Neuron (in vitro differentiated cells): ENCODE measurements at regions not wholly inside any gene's neighbourhood (a gene's known extent, or its start where the extent isn't known, plus 50 kb on each side); places are given as distances from the start of the nearest gene placed in this dataset.

Source experiments
- H2AFZ ChIP-seq: one replicate; pipeline ENCODE4 v1.6.1; 2013; ENCODE audit warnings: low read depth, mild to moderate bottlenecking, inconsistent platforms, low read length, moderate library complexity
- H3K27me3 ChIP-seq: one replicate; pipeline ENCODE4 v1.6.1; 2013; ENCODE audit warnings: low read length; ENCODE audit not compliant: insufficient read depth
- H3K36me3 ChIP-seq: one replicate; pipeline ENCODE4 v1.6.1; 2013; ENCODE audit warnings: low read length; ENCODE audit not compliant: insufficient read depth
- H3K4me1 ChIP-seq: one replicate; pipeline ENCODE4 v1.6.1; 2013; ENCODE audit warnings: low read length; ENCODE audit not compliant: insufficient read depth
- H3K4me3 ChIP-seq: 2 replicates; pipeline ENCODE4 v1.5.1; 2013; ENCODE audit warnings: mild to moderate bottlenecking, low read length, moderate library complexity
- H3K9me3 ChIP-seq: one replicate; pipeline ENCODE4 v1.6.1; 2013; ENCODE audit warnings: low read length

DNA sequence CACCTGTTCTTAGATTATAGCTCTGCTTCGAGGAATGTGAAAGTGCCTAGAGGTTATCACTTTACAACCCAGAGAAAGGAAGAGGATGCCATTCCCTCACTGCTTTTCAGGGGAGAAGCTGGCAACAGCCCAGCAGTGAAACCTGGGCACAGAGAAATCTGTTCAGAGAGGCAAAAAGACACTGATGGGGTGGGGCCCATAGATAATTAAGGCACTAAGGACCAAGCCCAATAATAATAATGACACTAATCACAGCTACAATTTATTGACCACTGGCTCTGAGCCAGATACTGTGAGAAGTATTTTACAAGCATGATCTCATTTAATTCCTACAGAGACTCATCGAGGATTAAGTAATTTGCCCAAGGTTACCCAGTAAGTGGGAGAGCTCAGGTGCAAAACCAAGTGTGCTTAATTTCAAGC lies 168.3 kb downstream of the PIK3R1 start:
- H3K9me3 ChIP-seq, result no peaks in the 10 kb centered on the region
- no peaks in the 10 kb centered on the region for H3K36me3 ChIP-seq
- no peaks in the 10 kb centered on the region for H3K27me3 ChIP-seq
- no peak overlapping the region for H2AFZ ChIP-seq
- H3K4me1 ChIP-seq, result no peaks in the 10 kb centered on the region
- no peak overlapping the region for H3K4me3 ChIP-seq

GRCh38 chr5:68384936-68385594 lies 169.5 kb downstream of the PIK3R1 start:
- no peaks in the 10 kb centered on the region for H3K4me1 ChIP-seq
- no peak overlapping the region for H3K4me3 ChIP-seq
- H3K27me3 ChIP-seq, result no peaks in the 10 kb centered on the region
- H3K36me3 ChIP-seq, result no peaks in the 10 kb centered on the region
- no peak overlapping the region for H2AFZ ChIP-seq
- no peaks in the 10 kb centered on the region for H3K9me3 ChIP-seq

DNA sequence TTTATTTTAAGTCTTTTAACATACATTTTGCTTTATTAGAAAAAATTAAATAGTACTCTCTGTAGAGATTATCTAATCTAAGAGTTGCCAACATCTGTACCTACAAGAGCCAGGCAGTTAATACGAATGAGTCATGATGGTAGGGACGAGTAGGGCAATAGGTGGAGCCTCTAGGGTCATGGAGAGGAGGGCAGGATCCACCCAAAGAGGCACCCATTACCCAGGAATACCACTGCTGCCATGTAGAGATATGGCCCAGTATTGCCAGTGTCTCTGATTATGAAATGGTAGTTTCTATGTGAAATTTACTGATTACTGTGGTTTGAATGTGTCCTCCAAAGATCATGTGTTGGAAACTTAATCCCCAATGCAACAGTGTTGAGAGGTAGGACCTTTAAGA lies 170.4 kb downstream of the PIK3R1 start:
- no peak overlapping the region for H3K4me3 ChIP-seq
- no peaks in the 10 kb centered on the region for H3K9me3 ChIP-seq
- H3K4me1 ChIP-seq, result no peaks in the 10 kb centered on the region
- no peaks in the 10 kb centered on the region for H3K36me3 ChIP-seq
- no peaks in the 10 kb centered on the region for H3K27me3 ChIP-seq
- no peak overlapping the region for H2AFZ ChIP-seq

GRCh38 chr5:68387074-68387796 lies 171.7 kb downstream of the PIK3R1 start:
- H3K9me3 ChIP-seq, result no peaks in the 10 kb centered on the region

DNA sequence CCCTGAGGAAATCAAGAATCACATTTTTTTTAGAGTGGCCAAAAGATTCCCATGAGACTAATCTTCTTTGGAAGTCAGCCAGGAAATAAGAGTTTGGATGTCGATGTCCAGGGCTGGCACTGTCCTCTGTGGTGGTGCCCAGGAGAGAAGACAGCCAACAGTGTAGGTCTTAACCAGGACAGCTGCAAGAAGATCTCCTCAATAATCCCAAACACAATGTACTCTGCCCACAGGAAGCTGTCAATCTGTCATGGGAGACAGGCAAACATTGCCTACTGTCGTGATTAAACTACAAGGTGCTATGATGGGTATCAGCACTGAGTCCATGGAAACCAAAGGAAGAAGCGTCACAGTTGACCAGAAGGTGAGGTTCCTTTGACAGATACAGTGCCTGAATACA lies 174.1 kb downstream of the PIK3R1 start:
- no peaks in the 10 kb centered on the region for H3K9me3 ChIP-seq
- H3K36me3 ChIP-seq, result no peaks in the 10 kb centered on the region

More at GRCh38 chr5:68387074-68387796, 171.7 kb downstream of the PIK3R1 start:
- Histone ChIP-seq H2AFZ (no peak overlapping the region), H3K4me1 (no peaks in the 10 kb centered on the region), H3K36me3 (no peaks in the 10 kb centered on the region), H3K4me3 (no peak overlapping the region), H3K27me3 (no peaks in the 10 kb centered on the region)

DNA sequence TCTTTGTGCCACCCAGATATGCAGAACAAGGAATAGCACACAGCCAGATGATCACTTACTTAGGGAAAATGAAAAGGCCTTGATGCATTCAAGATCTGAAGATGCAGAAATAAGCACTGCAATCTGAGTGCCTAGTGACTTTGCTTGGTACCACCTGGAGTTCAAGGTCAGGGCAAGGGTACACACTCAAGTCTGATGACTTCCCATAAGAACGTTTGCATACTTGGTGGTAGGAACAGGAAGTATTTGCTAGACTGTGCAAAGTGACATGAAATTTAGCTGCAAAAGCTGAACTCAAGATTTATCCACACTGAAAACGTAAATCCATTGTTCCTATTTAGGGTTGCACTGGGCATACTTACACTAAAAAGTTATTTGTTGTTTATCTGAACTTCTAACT lies 177.1 kb downstream of the PIK3R1 start:
- Histone ChIP-seq H3K36me3 (no peaks in the 10 kb centered on the region), H3K9me3 (no peaks in the 10 kb centered on the region), H3K4me3 (no peak overlapping the region), H3K4me1 (peaks cover 4% of the 10 kb centered on the region), H2AFZ (no peak overlapping the region), H3K27me3 (no peaks in the 10 kb centered on the region)

More for the DNA sequence above, 174.1 kb downstream of the PIK3R1 start:
- Histone ChIP-seq H3K27me3 (no peaks in the 10 kb centered on the region), H3K4me1 (peaks cover 4% of the 10 kb centered on the region), H3K4me3 (no peak overlapping the region), H2AFZ (no peak overlapping the region)

DNA sequence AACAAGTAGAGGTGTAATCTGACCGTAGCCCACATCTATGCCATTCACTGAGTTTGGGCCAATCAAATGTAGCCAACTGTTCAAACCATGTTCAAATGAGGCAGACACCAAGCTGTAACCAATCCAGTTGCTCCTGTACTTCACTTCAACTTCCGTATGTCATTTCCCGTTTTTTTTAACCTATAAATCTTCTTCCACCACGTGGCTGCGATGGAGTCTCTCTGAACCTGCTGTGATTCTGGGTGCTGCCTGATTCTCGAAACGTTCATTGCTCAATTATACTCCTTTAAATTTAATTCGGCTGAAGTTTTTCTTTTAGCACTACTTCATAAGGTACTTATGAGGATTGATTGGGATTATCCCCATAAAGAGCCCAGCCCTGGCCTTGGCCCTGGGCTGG lies 179.7 kb downstream of the PIK3R1 start:
- no peak overlapping the region for H2AFZ ChIP-seq
- H3K36me3 ChIP-seq, result no peaks in the 10 kb centered on the region
- H3K27me3 ChIP-seq, result no peaks in the 10 kb centered on the region
- no peaks in the 10 kb centered on the region for H3K9me3 ChIP-seq
- H3K4me1 ChIP-seq, result peaks cover 4% of the 10 kb centered on the region
- no peak overlapping the region for H3K4me3 ChIP-seq

DNA sequence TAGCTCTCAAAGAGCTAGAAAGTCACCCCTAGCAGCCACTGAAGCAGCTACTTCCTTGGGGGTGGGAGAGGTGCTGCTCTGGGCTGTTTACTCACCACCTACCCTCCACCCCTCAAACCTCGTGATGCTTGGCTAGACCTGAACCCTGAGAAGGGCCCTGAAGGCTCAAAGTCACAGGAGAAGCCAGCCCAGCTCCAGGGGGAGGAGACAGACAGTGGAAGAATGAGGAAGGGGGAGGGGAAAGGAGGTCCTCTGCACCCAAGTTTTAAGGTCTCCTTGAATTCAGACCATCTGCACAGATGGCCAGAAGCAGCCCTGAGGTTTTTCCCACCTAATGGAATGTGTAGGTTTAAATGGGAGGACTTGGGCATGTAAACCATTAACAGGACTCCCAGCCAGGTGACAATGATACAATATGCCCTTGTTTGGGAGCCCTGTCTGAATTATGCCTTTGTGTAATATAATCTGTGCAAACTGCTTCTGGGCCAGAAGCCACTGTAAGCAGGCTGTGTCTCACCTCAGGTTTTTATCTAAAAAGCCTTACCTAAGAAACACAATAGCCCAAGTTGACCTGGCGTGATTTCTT lies 180.5 kb downstream of the PIK3R1 start:
- no peaks in the 10 kb centered on the region for H3K27me3 ChIP-seq
- no peak overlapping the region for H2AFZ ChIP-seq
- H3K36me3 ChIP-seq, result no peaks in the 10 kb centered on the region
- H3K4me3 ChIP-seq, result no peak overlapping the region
- H3K9me3 ChIP-seq, result no peaks in the 10 kb centered on the region
- peaks cover 4% of the 10 kb centered on the region for H3K4me1 ChIP-seq

DNA sequence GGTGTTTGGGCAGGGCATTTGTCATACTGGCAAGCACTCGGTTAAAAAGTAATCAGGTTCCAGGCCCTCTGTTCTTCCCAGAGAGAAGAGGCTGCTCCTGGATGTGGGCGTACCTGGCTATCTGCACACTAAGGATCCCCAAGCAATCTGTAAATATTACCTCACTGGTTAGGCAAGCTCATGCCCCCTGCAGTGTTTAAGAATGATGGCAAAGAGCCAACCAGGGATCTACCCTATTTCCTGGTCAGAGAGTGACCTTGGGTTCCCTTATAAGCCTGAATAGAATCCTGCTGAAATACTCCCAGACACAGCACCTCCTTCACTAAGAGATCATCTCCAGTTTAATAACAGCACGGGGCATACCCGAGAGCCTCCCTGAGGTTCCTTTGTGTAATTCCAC lies 181.2 kb downstream of the PIK3R1 start:
- no peaks in the 10 kb centered on the region for H3K27me3 ChIP-seq

DNA sequence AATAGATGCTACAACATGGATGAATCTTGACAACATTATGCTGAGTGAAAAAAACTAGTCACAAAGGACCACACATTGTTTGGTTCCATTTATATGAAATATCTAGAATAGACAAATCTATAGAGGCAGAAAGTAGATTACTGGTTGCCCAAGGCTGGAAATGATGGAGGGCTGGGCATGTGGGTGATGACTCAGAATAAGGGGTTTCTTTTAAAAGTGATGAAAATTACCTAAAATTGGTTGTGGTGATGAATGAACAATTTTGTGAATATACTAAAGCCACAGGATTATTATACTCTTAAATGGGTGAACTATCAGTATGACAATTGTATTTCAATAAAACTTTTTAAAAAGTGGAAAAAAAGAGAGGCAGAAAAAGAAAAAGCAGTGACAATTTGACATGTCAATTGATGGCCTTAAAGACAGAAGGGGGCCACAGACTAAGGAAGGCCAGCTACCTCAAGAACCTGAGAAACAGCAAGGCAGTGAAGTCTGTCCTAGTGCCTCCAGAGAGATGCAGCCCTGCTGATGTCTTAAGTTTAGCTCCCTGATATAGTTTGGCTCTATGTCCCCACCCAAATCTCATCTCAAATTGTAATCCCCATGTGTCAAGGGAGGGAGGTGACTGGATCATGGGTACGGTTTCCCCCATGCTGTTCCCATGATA lies 182.7 kb downstream of the PIK3R1 start:
- H3K36me3 ChIP-seq, result no peaks in the 10 kb centered on the region
- H2AFZ ChIP-seq, result no peak overlapping the region
- H3K9me3 ChIP-seq, result no peaks in the 10 kb centered on the region
- H3K27me3 ChIP-seq, result no peaks in the 10 kb centered on the region
- peaks cover 4% of the 10 kb centered on the region for H3K4me1 ChIP-seq
- H3K4me3 ChIP-seq, result no peak overlapping the region

More for the DNA sequence above, 181.2 kb downstream of the PIK3R1 start:
- Histone ChIP-seq H3K4me3 (no peak overlapping the region), H3K9me3 (no peaks in the 10 kb centered on the region), H3K36me3 (no peaks in the 10 kb centered on the region), H3K4me1 (peaks cover 4% of the 10 kb centered on the region), H2AFZ (no peak overlapping the region)

DNA sequence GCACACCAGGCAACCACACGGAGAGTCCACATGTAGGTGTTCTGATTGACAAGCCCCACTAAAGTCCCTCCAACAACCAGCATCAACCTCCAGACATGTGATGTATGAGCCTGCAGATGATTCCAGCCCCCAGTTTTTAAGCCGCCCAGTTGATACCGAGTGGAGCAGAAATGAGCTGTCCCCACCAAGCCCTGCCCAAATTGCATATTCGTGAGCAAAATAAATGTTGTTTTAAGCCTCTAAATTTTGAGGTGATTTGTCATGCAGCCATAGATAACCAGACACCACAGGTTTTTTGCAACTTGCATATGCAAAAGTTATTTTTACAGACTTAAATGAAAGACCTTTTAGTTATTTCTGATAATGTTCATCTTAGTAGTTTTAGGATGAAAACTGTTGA lies 187.7 kb downstream of the PIK3R1 start:
- H3K27me3 ChIP-seq, result no peaks in the 10 kb centered on the region
- H2AFZ ChIP-seq, result no peak overlapping the region
- no peaks in the 10 kb centered on the region for H3K9me3 ChIP-seq
- no peak overlapping the region for H3K4me3 ChIP-seq
- H3K4me1 ChIP-seq, result peaks cover 16% of the 10 kb centered on the region
- H3K36me3 ChIP-seq, result no peaks in the 10 kb centered on the region

GRCh38 chr5:68404246-68404645 lies 188.7 kb downstream of the PIK3R1 start:
- Histone ChIP-seq H3K4me3 (no peak overlapping the region), H2AFZ (no peak overlapping the region), H3K36me3 (no peaks in the 10 kb centered on the region), H3K4me1 (peaks cover 16% of the 10 kb centered on the region), H3K9me3 (no peaks in the 10 kb centered on the region), H3K27me3 (no peaks in the 10 kb centered on the region)

DNA sequence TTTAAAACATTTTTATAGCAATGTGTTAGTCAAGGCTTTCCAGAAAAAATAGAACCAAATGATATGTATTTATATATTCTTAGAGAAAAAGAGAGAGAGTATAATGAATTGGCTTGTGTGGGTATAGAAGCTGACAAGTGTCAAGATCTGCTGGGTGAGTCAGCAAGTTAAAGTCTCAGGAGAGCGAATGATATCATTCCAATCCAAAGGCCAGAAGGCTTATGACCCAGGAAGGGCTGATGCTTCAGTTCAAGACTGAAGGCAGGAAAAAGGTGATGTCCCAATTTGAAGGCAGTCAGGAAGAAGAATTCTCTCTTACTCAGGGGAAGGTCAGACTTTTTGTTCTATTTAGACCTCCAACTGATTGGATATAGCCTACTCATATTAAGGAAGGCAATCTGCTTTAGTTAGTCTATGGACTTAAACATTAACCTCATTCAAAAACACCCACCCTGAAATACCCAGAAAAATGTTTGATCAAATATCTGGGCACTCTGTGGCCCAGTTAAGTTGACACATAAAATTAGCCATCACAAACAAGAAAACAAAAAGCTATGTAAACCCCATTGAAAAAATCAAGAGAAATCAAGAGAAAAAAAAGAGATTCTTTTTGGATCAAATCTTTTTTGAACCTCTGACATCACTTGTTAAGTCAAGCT lies 189.6 kb downstream of the PIK3R1 start:
- H2AFZ ChIP-seq, result no peak overlapping the region
- H3K4me1 ChIP-seq, result peaks cover 16% of the 10 kb centered on the region
- no peaks in the 10 kb centered on the region for H3K36me3 ChIP-seq
- H3K4me3 ChIP-seq, result no peak overlapping the region
- no peaks in the 10 kb centered on the region for H3K9me3 ChIP-seq
- no peaks in the 10 kb centered on the region for H3K27me3 ChIP-seq
